RWPE2 (cell line): ENCODE measurements at regions not wholly inside any gene's neighbourhood (a gene's known extent, or its start where the extent isn't known, plus 50 kb on each side); places are given as distances from the start of the nearest gene placed in this dataset.

Experiments used
- ATAC-seq: fragments of 200-7000 bp; cut with Tn5 transposase; 3 replicates; pipeline ENCODE4 v1.9.1; 2021; ENCODE audit warnings: low read depth
- DNase-seq: peaks from one replicate; pipeline ENCODE4 v3.0.0-alpha.2; 2020; ENCODE audit warnings: low spot score
- H3K27ac ChIP-seq: fragments of 450-650 bp; 2 replicates; pipeline ENCODE4 v1.5.1; 2017; ENCODE audit warnings: mild to moderate bottlenecking; ENCODE audit not compliant: poor library complexity, severe bottlenecking
- H3K27me3 ChIP-seq: fragments of 250-450 bp; sonication (Bioruptor Pico); 2 replicates; pipeline ENCODE4 v1.5.1; 2021; ENCODE audit warnings: mild to moderate bottlenecking, moderate library complexity; ENCODE audit not compliant: insufficient read depth, poor library complexity, severe bottlenecking
- H3K36me3 ChIP-seq: fragments of 250-450 bp; sonication (Bioruptor Pico); 2 replicates; pipeline ENCODE4 v1.5.1; 2020; ENCODE audit warnings: low read depth, mild to moderate bottlenecking, moderate library complexity
- H3K4me1 ChIP-seq: fragments of 250-450 bp; sonication (Bioruptor Pico); 2 replicates; pipeline ENCODE4 v1.5.1; 2021; ENCODE audit warnings: mild to moderate bottlenecking, moderate library complexity; ENCODE audit not compliant: insufficient read depth, poor library complexity, severe bottlenecking
- H3K4me3 ChIP-seq: fragments of 250-450 bp; sonication (Bioruptor Pico); 2 replicates; pipeline ENCODE4 v1.5.1; 2021; ENCODE audit warnings: mild to moderate bottlenecking, moderate library complexity; ENCODE audit not compliant: severe bottlenecking
- H3K9me3 ChIP-seq: fragments of 250-450 bp; sonication (Bioruptor Pico); 2 replicates; pipeline ENCODE4 v1.5.1; 2021; ENCODE audit warnings: mild to moderate bottlenecking, moderate library complexity; ENCODE audit not compliant: severe bottlenecking
- CTCF ChIP-seq: fragments of 450-650 bp; IDR thresholded peaks from one replicate; pipeline ENCODE4 v1.5.1; 2017; ENCODE audit warnings: mild to moderate bottlenecking, moderate library complexity; ENCODE audit not compliant: poor library complexity, severe bottlenecking

DNA sequence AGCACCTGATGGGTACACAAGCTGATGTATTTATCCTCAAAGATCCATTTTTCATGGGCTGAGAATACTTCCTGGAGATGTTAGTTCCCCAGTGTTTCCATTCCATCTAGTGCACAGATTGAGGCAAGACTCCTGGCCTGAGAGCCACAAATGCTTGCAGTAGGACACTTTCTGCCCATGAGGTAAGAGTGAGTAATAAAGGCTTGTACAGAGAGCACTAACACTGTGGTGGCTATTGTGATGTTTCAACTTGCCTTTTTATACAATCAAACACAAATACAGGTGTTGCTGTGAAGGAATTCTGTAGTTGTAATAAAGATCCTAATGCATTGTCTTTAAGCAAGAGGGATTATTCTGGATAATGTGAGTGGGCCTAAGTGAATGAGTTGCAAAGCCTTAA is 186.1 kb upstream of the ADAMTS5 start:
- ATAC-seq (no peak), DNase-seq (no peak)
- H3K9me3 ChIP-seq, result no peaks in the 10 kb centered on the region
- H3K4me3 ChIP-seq, result no peak overlapping the region
- no peaks in the 10 kb centered on the region for H3K36me3 ChIP-seq
- H3K27me3 ChIP-seq, result no peaks in the 10 kb centered on the region
- H3K4me1 ChIP-seq, result no peaks in the 10 kb centered on the region
- no peak for TF ChIP-seq CTCF
- no peak overlapping the region for H3K27ac ChIP-seq

DNA sequence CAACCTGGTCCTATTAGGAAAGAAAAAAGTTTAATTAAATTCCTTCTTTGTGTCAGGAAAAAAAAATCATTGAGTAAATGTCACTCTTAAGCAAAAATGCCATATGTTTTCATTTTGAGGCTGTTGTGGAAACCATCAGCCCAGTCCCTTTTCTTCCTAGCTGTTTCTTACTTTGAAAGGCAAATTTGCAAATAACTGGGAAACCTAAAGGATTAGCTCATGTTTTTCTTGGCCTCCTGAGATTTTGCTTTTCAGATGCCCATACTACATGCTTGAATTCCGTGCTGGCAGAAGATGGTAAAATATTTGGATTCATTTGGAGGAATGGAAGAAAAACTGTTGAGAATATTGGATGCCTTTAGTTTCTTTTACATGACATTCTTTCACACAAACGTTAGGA is 182.1 kb upstream of the ADAMTS5 start:
- no peak overlapping the region for H3K27ac ChIP-seq
- no peaks in the 10 kb centered on the region for H3K4me1 ChIP-seq
- H3K4me3 ChIP-seq, result no peak overlapping the region
- H3K36me3 ChIP-seq, result no peaks in the 10 kb centered on the region
- H3K9me3 ChIP-seq, result no peaks in the 10 kb centered on the region
- no peak for TF ChIP-seq CTCF
- no peak for ATAC-seq
- no peaks in the 10 kb centered on the region for H3K27me3 ChIP-seq
- no peak for DNase-seq

- Histone ChIP-seq H3K36me3 (no peaks in the 10 kb centered on the region), H3K9me3 (no peaks in the 10 kb centered on the region), H3K27ac (no peak overlapping the region), H3K27me3 (no peaks in the 10 kb centered on the region), H3K4me1 (no peaks in the 10 kb centered on the region), H3K4me3 (no peak overlapping the region)
- TF ChIP-seq CTCF, result no peak
- DNase-seq, result no peak
- ATAC-seq, result no peak
Measured at GRCh38 chr21:27146268-27146667, 179.4 kb upstream of the ADAMTS5 start.

DNA sequence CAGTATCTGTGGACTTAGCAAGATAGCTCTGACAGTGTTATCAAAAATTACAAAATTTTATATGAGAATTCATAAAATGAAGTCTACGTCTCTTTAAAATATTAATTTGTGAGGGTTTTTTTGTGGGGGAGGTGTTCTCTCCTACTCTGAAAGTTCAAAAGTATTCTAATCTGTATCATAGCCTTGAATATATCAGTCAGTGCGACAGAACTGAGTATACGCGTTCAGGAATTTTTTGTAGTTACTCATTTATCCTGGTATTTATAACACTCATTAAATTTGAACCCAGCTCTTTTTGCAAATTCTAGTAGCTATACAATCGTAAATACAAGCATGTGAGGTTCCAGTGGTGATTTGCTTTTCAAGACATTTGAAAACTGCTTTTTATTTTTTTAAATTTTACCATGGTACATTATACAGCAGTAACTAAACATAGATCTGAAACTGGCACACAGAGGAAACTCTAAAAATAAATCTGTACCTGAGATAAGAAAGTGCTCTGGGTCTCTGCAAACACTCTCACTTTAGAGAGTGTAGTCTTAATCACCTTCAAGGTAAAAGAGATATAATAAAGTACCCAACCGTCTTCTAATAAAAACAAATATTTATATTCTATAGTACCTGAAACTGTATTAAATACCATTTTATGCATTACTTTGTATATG is 178.4 kb upstream of the ADAMTS5 start:
- H3K4me3 ChIP-seq, result no peak overlapping the region
- H3K27ac ChIP-seq, result no peak overlapping the region
- TF ChIP-seq CTCF, result no peak
- no peak for ATAC-seq
- H3K36me3 ChIP-seq, result no peaks in the 10 kb centered on the region
- no peaks in the 10 kb centered on the region for H3K4me1 ChIP-seq
- DNase-seq, result no peak
- no peaks in the 10 kb centered on the region for H3K27me3 ChIP-seq
- H3K9me3 ChIP-seq, result no peaks in the 10 kb centered on the region

DNA sequence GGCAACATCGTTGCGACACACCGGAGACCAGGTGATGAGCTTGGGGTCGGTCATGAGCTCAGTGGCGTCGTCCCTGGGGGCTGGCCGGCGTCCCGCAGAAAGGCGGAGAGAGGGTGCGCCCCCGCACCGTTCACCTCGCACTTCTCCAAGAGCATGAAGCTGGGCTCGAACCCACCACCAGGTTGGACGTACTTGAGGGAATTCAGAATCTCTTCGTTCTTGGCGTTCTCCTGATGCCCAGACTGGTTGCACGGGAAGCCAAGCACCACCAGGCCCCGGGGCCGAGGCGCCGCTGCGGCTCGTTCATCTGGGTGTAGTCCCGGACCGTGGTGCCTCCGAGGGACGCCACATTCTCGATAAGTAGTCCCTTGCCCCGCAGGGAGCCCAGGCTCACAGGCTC is 176.6 kb upstream of the ADAMTS5 start:
- Histone ChIP-seq H3K9me3 (no peaks in the 10 kb centered on the region), H3K27ac (no peak overlapping the region), H3K36me3 (no peaks in the 10 kb centered on the region), H3K27me3 (no peaks in the 10 kb centered on the region), H3K4me3 (no peak overlapping the region), H3K4me1 (no peaks in the 10 kb centered on the region)
- ATAC-seq (no peak), DNase-seq (no peak)
- no peak for TF ChIP-seq CTCF
